NCI-H2081 treated with DMSO at 0.1 percent for 48 hours (cell line): ENCODE measurements at regions not wholly inside any gene's neighbourhood (a gene's known extent, or its start where the extent isn't known, plus 50 kb on each side); places are given as distances from the start of the nearest gene placed in this dataset.
"Not testable (repeated sequence)": the region's sequence is repeated elsewhere in the genome, so short reads cannot be mapped to it uniquely, and the experiment has no call there.

Source experiments
- DNase-seq: peaks from one replicate; lab custom pipeline; 2025; lab: John Stamatoyannopoulos, UW

GRCh38 chr4:64216741-64217140 is 192.5 kb downstream of the TECRL start:
- DNase-seq: no peak

GRCh38 chr4:64205376-64205775 is 203.9 kb downstream of the TECRL start:
- no peak for DNase-seq

- DNase-seq: no peak
These were observed 209.2 kb downstream of the TECRL start for GRCh38 chr4:64200001-64200555.

- DNase-seq: no peak
These were observed 213.7 kb downstream of the TECRL start for GRCh38 chr4:64195582-64195981.

- DNase-seq: no peak
These were observed 216.4 kb downstream of the TECRL start for GRCh38 chr4:64192731-64193412.

GRCh38 chr4:64174247-64174882 is 234.9 kb downstream of the TECRL start:
- no peak for DNase-seq

- no peak for DNase-seq
These were observed 242.9 kb downstream of the TECRL start for GRCh38 chr4:64166365-64166764.

- no peak for DNase-seq
These were observed 250.5 kb downstream of the TECRL start for GRCh38 chr4:64158648-64159326.

GRCh38 chr4:64157397-64157796 is 251.9 kb downstream of the TECRL start:
- DNase-seq: no peak

GRCh38 chr4:64156253-64156652 is 253.0 kb downstream of the TECRL start:
- no peak for DNase-seq

- DNase-seq: no peak
These were observed 263.2 kb downstream of the TECRL start for GRCh38 chr4:64146030-64146429.

- peak; percentile 78 for DNase-seq
These were observed 264.3 kb downstream of the TECRL start for GRCh38 chr4:64144994-64145393.

GRCh38 chr4:64130907-64131306 is 278.3 kb downstream of the TECRL start:
- no peak for DNase-seq

- no peak for DNase-seq
These were observed 283.9 kb downstream of the TECRL start for GRCh38 chr4:64125354-64125753.

- DNase-seq: no peak
These were observed 287.4 kb downstream of the TECRL start for GRCh38 chr4:64121803-64122202.

- no peak for DNase-seq
These were observed 303.3 kb downstream of the TECRL start for GRCh38 chr4:64105903-64106302.

- DNase-seq: no peak
These were observed 313.9 kb downstream of the TECRL start for GRCh38 chr4:64095398-64095797.

GRCh38 chr4:64079316-64079715 is 329.9 kb downstream of the TECRL start:
- DNase-seq: no peak

- DNase-seq: no peak
These were observed 341.2 kb downstream of the TECRL start for GRCh38 chr4:64068096-64068495.

- DNase-seq: no peak
These were observed 346.3 kb downstream of the TECRL start for GRCh38 chr4:64062991-64063390.

- not testable (repeated sequence) for DNase-seq
These were observed 372.2 kb downstream of the TECRL start for GRCh38 chr4:64037033-64037432.

- DNase-seq: no peak
These were observed 386.7 kb downstream of the TECRL start for GRCh38 chr4:64022560-64022959.

GRCh38 chr4:64016893-64017292 is 392.4 kb downstream of the TECRL start:
- no peak for DNase-seq
